ENCODE measurements at regions not wholly inside any gene's neighbourhood (a gene's known extent, or its start where the extent isn't known, plus 50 kb on each side); places are given as distances from the start of the nearest gene placed in this dataset.
A peak's percentile ranks its signal among the peaks of the same experiment; 100 is the strongest.

- no peaks in the 10 kb centered on the region for H3K36me3 Mint-ChIP-seq (ENCODE audit: unreplicated experiment)
- H3K4me3 Mint-ChIP-seq (ENCODE audit: unreplicated experiment), result no peak overlapping the region
- no peaks in the 10 kb centered on the region for H3K27me3 Mint-ChIP-seq (ENCODE audit: unreplicated experiment)
- no peak for DNase-seq
- H3K9me3 Mint-ChIP-seq (ENCODE audit: unreplicated experiment), result peaks cover 2% of the 10 kb centered on the region
- H3K27ac Mint-ChIP-seq (ENCODE audit: unreplicated experiment), result no peak overlapping the region
- peak; percentile 63 for TF ChIP-seq CTCF (IDR thresholded peaks at IDR 0.05; ENCODE audit: partially characterized antibody, unreplicated experiment)
- H3K4me1 Mint-ChIP-seq (ENCODE audit: low read depth, unreplicated experiment), result peaks cover 7% of the 10 kb centered on the region
These were observed 378.4 kb downstream of the ANKRD50 start for GRCh38 chr4:124334119-124334518.

- Mint-ChIP-seq H3K27me3 (ENCODE audit: unreplicated experiment) (no peaks in the 10 kb centered on the region), H3K4me1 (ENCODE audit: low read depth, unreplicated experiment) (peaks cover 7% of the 10 kb centered on the region), H3K4me3 (ENCODE audit: unreplicated experiment) (no peak overlapping the region), H3K9me3 (ENCODE audit: unreplicated experiment) (peaks cover 2% of the 10 kb centered on the region), H3K27ac (ENCODE audit: unreplicated experiment) (peak overlapping the region; percentile 12), H3K36me3 (ENCODE audit: unreplicated experiment) (peaks cover 7% of the 10 kb centered on the region)
- DNase-seq, result peak; percentile 24
- TF ChIP-seq CTCF (IDR thresholded peaks at IDR 0.05; ENCODE audit: partially characterized antibody, unreplicated experiment), result no peak
These were observed 374.7 kb downstream of the ANKRD50 start for GRCh38 chr4:124337874-124338273.

GRCh38 chr4:124343661-124344171, 368.8 kb downstream of the ANKRD50 start:
- H3K27me3 Mint-ChIP-seq (ENCODE audit: unreplicated experiment), result no peaks in the 10 kb centered on the region
- no peaks in the 10 kb centered on the region for H3K4me1 Mint-ChIP-seq (ENCODE audit: low read depth, unreplicated experiment)
- TF ChIP-seq CTCF (IDR thresholded peaks at IDR 0.05; ENCODE audit: partially characterized antibody, unreplicated experiment), result no peak
- no peaks in the 10 kb centered on the region for H3K9me3 Mint-ChIP-seq (ENCODE audit: unreplicated experiment)
- peaks cover 7% of the 10 kb centered on the region for H3K36me3 Mint-ChIP-seq (ENCODE audit: unreplicated experiment)
- no peak overlapping the region for H3K27ac Mint-ChIP-seq (ENCODE audit: unreplicated experiment)
- no peak for DNase-seq
- H3K4me3 Mint-ChIP-seq (ENCODE audit: unreplicated experiment), result no peak overlapping the region

GRCh38 chr4:124372916-124373315, 339.6 kb downstream of the ANKRD50 start:
- peaks cover 4% of the 10 kb centered on the region for H3K27me3 Mint-ChIP-seq (ENCODE audit: unreplicated experiment)
- no peak overlapping the region for H3K4me3 Mint-ChIP-seq (ENCODE audit: unreplicated experiment)
- no peak for TF ChIP-seq CTCF (IDR thresholded peaks at IDR 0.05; ENCODE audit: partially characterized antibody, unreplicated experiment)
- H3K27ac Mint-ChIP-seq (ENCODE audit: unreplicated experiment), result no peak overlapping the region
- no peaks in the 10 kb centered on the region for H3K4me1 Mint-ChIP-seq (ENCODE audit: low read depth, unreplicated experiment)
- peaks cover 11% of the 10 kb centered on the region for H3K36me3 Mint-ChIP-seq (ENCODE audit: unreplicated experiment)
- H3K9me3 Mint-ChIP-seq (ENCODE audit: unreplicated experiment), result peaks cover 2% of the 10 kb centered on the region
- DNase-seq, result no peak

- DNase-seq, result no peak
- Mint-ChIP-seq H3K27ac (ENCODE audit: unreplicated experiment) (no peak overlapping the region), H3K9me3 (ENCODE audit: unreplicated experiment) (no peaks in the 10 kb centered on the region), H3K36me3 (ENCODE audit: unreplicated experiment) (no peaks in the 10 kb centered on the region), H3K4me3 (ENCODE audit: unreplicated experiment) (no peak overlapping the region), H3K4me1 (ENCODE audit: low read depth, unreplicated experiment) (no peaks in the 10 kb centered on the region), H3K27me3 (ENCODE audit: unreplicated experiment) (no peaks in the 10 kb centered on the region)
- no peak for TF ChIP-seq CTCF (IDR thresholded peaks at IDR 0.05; ENCODE audit: partially characterized antibody, unreplicated experiment)
These were observed 326.4 kb downstream of the ANKRD50 start for GRCh38 chr4:124386163-124386562.

All from glutamatergic neuron (in vitro differentiated cells).